Fibroblast of mammary gland (primary cell): ENCODE measurements at regions not wholly inside any gene's neighbourhood (a gene's known extent, or its start where the extent isn't known, plus 50 kb on each side); places are given as distances from the start of the nearest gene placed in this dataset.

Source experiments
- DNase-seq: peaks from one replicate; pipeline ENCODE4 v3.0.0-alpha.2; 2010; ENCODE audit warnings: low read depth
- H3K4me3 ChIP-seq: 2 replicates; pipeline ENCODE4 v1.5.1; 2011; ENCODE audit warnings: low read depth, mild to moderate bottlenecking, low read length, moderate library complexity; ENCODE audit not compliant: control insufficient read depth
- CTCF ChIP-seq: conservative IDR thresholded peaks from 2 replicates; pipeline ENCODE4 v1.5.1; 2011; ENCODE audit warnings: low read depth, low read length, inconsistent platforms; ENCODE audit not compliant: control insufficient read depth, insufficient read depth

DNA sequence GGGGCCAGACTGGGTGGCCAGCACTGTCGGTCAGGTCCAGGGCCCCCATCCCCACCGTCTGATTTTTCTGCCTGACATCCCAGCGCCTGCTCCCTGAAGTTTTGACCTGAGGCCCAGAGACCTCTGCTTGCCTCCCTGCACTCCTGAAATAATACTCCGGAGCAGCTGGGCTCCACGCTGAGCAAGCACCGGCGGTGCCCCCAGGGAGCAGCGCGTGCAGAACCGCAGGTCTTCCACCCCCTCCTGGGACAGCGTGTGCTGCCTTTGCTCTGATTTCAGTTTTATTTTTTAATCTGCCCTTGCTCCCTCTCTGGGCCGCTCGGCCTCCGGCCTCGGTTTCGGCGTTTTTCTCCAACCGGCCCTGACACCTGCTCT lies 132.4 kb upstream of the GSE1 start:
- peak; percentile 33 for DNase-seq
- H3K4me3 ChIP-seq: no peak overlapping the region
- TF ChIP-seq CTCF: no peak

DNA sequence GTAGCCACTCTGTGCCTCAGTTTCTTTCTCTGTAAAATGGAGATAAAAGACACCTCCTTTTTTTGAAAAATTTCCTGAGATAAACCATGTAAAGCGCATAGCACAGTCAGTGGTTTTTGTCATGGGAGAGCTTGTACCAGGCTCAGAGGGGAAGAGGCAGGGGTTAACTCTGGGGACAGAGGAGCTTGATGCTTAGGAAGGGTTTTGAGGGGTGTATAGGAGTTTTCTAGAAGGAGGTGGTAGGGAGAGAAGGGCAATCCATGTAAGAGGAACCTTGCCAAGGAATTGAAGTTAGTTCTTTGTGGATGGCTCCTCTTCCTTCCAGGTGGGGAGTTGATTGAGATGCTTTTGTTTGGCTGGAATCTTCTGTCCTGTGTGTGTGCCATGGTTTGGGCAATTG lies 131.9 kb upstream of the GSE1 start:
- H3K4me3 ChIP-seq: no peak overlapping the region
- TF ChIP-seq CTCF: no peak

DNA sequence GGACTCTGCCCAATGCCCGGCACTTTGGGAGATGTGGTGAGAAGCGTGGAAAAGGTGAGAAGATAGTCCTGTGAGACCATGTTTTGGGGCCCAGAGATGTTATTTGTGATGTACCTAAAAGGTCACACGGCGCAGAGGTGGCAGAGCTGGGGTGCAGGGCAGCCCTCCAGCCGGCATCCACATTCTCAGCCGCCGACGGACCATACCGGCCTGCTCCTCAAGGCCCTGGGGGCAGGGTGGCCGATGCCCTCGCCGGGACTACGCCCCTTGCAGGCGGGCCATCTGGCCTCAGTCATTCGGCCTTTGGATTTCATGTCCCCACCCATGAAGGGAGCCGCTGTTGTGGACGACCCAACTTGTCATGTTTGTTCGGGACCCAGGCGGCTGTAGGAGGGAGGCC lies 131.4 kb upstream of the GSE1 start:
- H3K4me3 ChIP-seq: no peak overlapping the region
- DNase-seq: no peak
- TF ChIP-seq CTCF: no peak

More for the DNA sequence above, 131.9 kb upstream of the GSE1 start:
- DNase-seq: no peak

- TF ChIP-seq CTCF: no peak
- DNase-seq: no peak
- H3K4me3 ChIP-seq: no peak overlapping the region
These were observed 129.7 kb upstream of the GSE1 start for GRCh38 chr16:85483424-85483823.

- no peak for DNase-seq
- TF ChIP-seq CTCF: no peak
- H3K4me3 ChIP-seq: no peak overlapping the region
These were observed 128.5 kb upstream of the GSE1 start for GRCh38 chr16:85484347-85485300.

GRCh38 chr16:85485379-85485778 lies 127.7 kb upstream of the GSE1 start:
- H3K4me3 ChIP-seq: no peak overlapping the region
- TF ChIP-seq CTCF: no peak
- no peak for DNase-seq
